GM23248 (cell line): ENCODE measurements at regions not wholly inside any gene's neighbourhood (a gene's known extent, or its start where the extent isn't known, plus 50 kb on each side); places are given as distances from the start of the nearest gene placed in this dataset.

Experiments used
- DNase-seq: peaks from one replicate; pipeline ENCODE4 v3.0.0-alpha.2; 2015
- H2AFZ ChIP-seq: fragments of 200-600 bp; sonication (generic); 2 replicates; pipeline ENCODE4 v1.6.1; 2016; ENCODE audit warnings: antibody characterized with exemption
- H3F3A ChIP-seq: fragments of 200-600 bp; sonication (generic); 2 replicates; pipeline ENCODE4 v1.6.1; 2016; ENCODE audit warnings: mild to moderate bottlenecking, antibody characterized with exemption, mixed run types; ENCODE audit not compliant: insufficient read depth
- H3K27ac ChIP-seq: fragments of 200-600 bp; sonication (generic); 2 replicates; pipeline ENCODE4 v1.5.1; 2016; ENCODE audit warnings: mild to moderate bottlenecking
- H3K27me3 ChIP-seq: fragments of 200-600 bp; sonication (generic); replicated peaks from 2 replicates; pipeline ENCODE4 v1.6.1; 2016; ENCODE audit warnings: mild to moderate bottlenecking; ENCODE audit not compliant: insufficient read depth
- H3K36me3 ChIP-seq: fragments of 200-600 bp; sonication (generic); 2 replicates; pipeline ENCODE4 v1.6.1; 2016; ENCODE audit warnings: low read depth, mild to moderate bottlenecking
- H3K4me1 ChIP-seq: fragments of 200-600 bp; sonication (generic); 2 replicates; pipeline ENCODE4 v1.6.1; 2016; ENCODE audit warnings: mild to moderate bottlenecking; ENCODE audit not compliant: insufficient read depth
- H3K4me2 ChIP-seq: fragments of 200-600 bp; sonication (generic); one replicate; pipeline ENCODE4 v1.6.1; 2016; ENCODE audit warnings: mild to moderate bottlenecking; ENCODE audit not compliant: unreplicated experiment
- H3K4me3 ChIP-seq: fragments of 200-600 bp; sonication (generic); 2 replicates; pipeline ENCODE4 v1.5.1; 2016; ENCODE audit warnings: mild to moderate bottlenecking
- H3K79me2 ChIP-seq: fragments of 200-600 bp; sonication (generic); 2 replicates; pipeline ENCODE4 v1.6.1; 2016; ENCODE audit warnings: mild to moderate bottlenecking; ENCODE audit not compliant: insufficient read depth
- H3K9ac ChIP-seq: fragments of 200-600 bp; sonication (generic); 2 replicates; pipeline ENCODE4 v1.6.1; 2016; ENCODE audit warnings: mild to moderate bottlenecking
- H3K9me2 ChIP-seq: fragments of 200-600 bp; sonication (generic); 2 replicates; pipeline ENCODE4 v1.6.1; 2016; ENCODE audit warnings: mixed run types, mild to moderate bottlenecking, moderate library complexity; ENCODE audit not compliant: insufficient read depth
- H3K9me3 ChIP-seq: fragments of 200-600 bp; sonication (generic); one replicate; pipeline ENCODE4 v1.6.1; 2017; ENCODE audit warnings: low read depth
- H4K20me1 ChIP-seq: fragments of 200-600 bp; sonication (generic); 2 replicates; pipeline ENCODE4 v1.6.0; 2016; ENCODE audit not compliant: insufficient read depth
- EZH2 ChIP-seq: fragments of 200-600 bp; sonication (generic); IDR thresholded peaks from 2 replicates; pipeline ENCODE4 v1.6.1; 2018; ENCODE audit warnings: antibody characterized with exemption, mild to moderate bottlenecking; ENCODE audit not compliant: insufficient read depth, poor library complexity, severe bottlenecking
- EZH2phosphoT487 ChIP-seq: fragments of 200-600 bp; sonication (generic); IDR thresholded peaks from 2 replicates; pipeline ENCODE4 v1.6.1; 2018; ENCODE audit warnings: antibody characterized with exemption, moderate library complexity, mild to moderate bottlenecking, low read depth; ENCODE audit not compliant: insufficient read depth
- WGBS, 2 experiments: methylation state at CpG; one replicate each; pipeline ENCODE4 v1.1.6; 2015 to 2017; ENCODE audit warnings: low lambda C conversion rate in 2 of 2, low coverage in 1 of 2; ENCODE audit errors: missing lambda C conversion rate in 2 of 2; 5-methylcytosine and 5-hydroxymethylcytosine counted together
- in situ Hi-C: fragments of 300-500 bp; cut with MboI; formaldehyde crosslinking; loops from 2 replicates; pipeline ENCODE4 v1.15.0; 2020

DNA sequence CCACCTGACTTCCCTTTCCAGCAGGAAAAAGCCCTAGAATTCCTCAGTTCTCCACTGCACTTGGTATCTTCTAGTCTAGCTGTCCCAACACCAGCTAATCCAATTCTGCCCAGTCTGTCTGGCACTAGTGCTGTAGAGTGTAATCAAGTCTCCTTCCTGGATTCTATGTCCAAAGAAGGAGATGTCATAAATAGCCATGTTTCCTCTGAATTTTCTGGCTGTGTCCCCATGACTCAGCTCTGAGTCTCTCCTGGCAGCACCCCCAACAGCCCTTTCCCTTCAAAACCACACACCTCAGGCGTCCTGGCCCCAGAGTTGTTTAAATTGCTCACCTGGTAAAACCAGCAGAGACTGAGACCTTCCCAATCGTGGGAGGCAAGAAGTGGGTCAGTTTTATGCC, 197.2 kb downstream of the GRXCR1 start:
- no peak for TF ChIP-seq EZH2
- no peak for TF ChIP-seq EZH2phosphoT487
- DNase-seq = peak; percentile 62
- Histone ChIP-seq H3K79me2 (no peaks in the 10 kb centered on the region), H3K27me3 (no peaks in the 10 kb centered on the region), H3K4me2 (no peak overlapping the region), H3K27ac (no peak overlapping the region), H3K36me3 (no peaks in the 10 kb centered on the region), H2AFZ (no peak overlapping the region), H3K9ac (no peak overlapping the region), H3K4me1 (peaks cover 9% of the 10 kb centered on the region; the same call in 1 of the 2 replicates), H3K9me3 (no peaks in the 10 kb centered on the region), H3F3A (no peaks in the 10 kb centered on the region), H4K20me1 (no peaks in the 10 kb centered on the region), H3K4me3 (no peak overlapping the region), H3K9me2 (no peaks in the 10 kb centered on the region)
- 2 to 9% methylated on average over 2 of the region's 2 CpGs for WGBS, 2 experiments
- in situ Hi-C loops = no loop called here

DNA sequence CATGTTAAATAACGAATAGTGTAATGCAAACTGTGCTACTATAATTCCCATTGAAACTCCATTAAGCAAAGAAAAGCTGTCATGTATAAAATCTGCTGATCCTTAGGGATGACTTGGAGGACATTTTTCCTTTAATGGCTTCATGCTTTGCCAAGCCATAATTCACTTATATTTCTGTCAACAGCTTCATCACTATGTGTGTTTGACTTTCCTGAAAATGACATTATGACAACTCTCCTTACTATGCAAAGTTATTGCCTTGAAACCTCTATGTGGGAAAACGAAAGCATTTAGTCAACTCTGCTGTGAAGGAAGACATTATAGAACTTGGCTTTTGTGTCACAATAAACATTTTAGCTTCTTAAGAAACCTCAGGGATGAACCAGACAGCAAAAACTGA, 210.5 kb downstream of the GRXCR1 start:
- 5 to 12% methylated on average over 2 of the region's 2 CpGs for WGBS, 2 experiments
- no peak overlapping the region for H3K4me3 ChIP-seq
- no peaks in the 10 kb centered on the region for H3K79me2 ChIP-seq
- no peaks in the 10 kb centered on the region for H3K9me2 ChIP-seq
- no peaks in the 10 kb centered on the region for H4K20me1 ChIP-seq
- no peak overlapping the region for H3K4me2 ChIP-seq
- no peaks in the 10 kb centered on the region for H3K4me1 ChIP-seq
- H3K9me3 ChIP-seq = no peaks in the 10 kb centered on the region
- no peak overlapping the region for H2AFZ ChIP-seq
- no peak overlapping the region for H3K27ac ChIP-seq
- no peaks in the 10 kb centered on the region for H3K36me3 ChIP-seq
- DNase-seq = no peak
- in situ Hi-C loops = no loop called here
- H3K27me3 ChIP-seq = no peaks in the 10 kb centered on the region
- TF ChIP-seq EZH2phosphoT487 = no peak
- no peak for TF ChIP-seq EZH2
- H3F3A ChIP-seq = no peaks in the 10 kb centered on the region
- no peak overlapping the region for H3K9ac ChIP-seq

DNA sequence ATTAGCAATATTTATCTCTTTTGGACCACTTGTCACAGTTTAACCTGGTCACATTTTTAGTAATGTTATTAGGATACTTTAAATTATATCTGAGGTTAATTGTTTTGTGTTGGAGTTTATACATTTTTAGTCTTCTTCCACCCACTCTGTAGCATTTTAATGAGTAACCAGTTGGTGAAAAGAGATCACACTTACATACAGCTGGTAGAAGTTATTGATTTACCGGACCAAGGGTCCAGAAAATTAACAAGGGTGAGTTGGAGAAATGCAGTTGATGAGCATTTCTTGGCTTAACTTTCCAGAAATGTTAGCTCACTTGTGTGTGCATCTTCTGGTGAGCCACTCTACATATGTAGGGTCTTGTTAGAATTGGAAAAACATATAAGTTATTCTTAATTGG, 219.6 kb downstream of the GRXCR1 start:
- Histone ChIP-seq H3K27me3 (no peaks in the 10 kb centered on the region), H3K9me2 (no peaks in the 10 kb centered on the region), H4K20me1 (no peaks in the 10 kb centered on the region), H3K9me3 (no peaks in the 10 kb centered on the region), H3K79me2 (no peaks in the 10 kb centered on the region), H3K4me1 (no peaks in the 10 kb centered on the region), H3F3A (no peaks in the 10 kb centered on the region), H3K27ac (no peak overlapping the region), H3K36me3 (no peaks in the 10 kb centered on the region), H3K4me2 (no peak overlapping the region), H3K4me3 (no peak overlapping the region), H3K9ac (no peak overlapping the region), H2AFZ (no peak overlapping the region)
- TF ChIP-seq EZH2 = no peak
- TF ChIP-seq EZH2phosphoT487 = no peak
- DNase-seq = no peak
- 5 to 24% methylated on average over 1 of the region's 1 CpG for WGBS, 2 experiments
- in situ Hi-C loops = no loop called here

DNA sequence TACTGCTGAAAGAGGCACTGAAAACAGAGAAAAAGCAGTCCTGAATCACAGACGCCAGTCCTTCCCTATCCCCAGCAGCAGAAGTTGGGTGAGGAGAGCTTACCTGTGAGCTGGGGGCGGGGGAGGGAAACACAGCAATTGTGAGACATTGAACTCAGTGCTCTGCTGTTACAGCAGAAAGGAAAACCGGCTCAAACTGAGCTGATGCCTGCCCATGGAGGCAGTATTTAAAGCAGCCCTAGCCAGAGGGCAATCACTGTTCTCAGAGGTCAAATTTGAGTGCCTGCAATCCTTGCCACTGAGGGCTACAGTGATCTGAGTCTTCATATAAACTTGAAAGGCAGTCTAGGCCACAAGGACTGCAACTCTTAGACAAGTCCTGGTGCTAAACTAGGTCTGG, 220.7 kb downstream of the GRXCR1 start:
- H2AFZ ChIP-seq = no peak overlapping the region
- H3K4me2 ChIP-seq = no peak overlapping the region
- TF ChIP-seq EZH2 (no peak), EZH2phosphoT487 (no peak)
- no peak for DNase-seq
- no peak overlapping the region for H3K27ac ChIP-seq
- H3K4me1 ChIP-seq = no peaks in the 10 kb centered on the region
- H3K27me3 ChIP-seq = no peaks in the 10 kb centered on the region
- WGBS, 2 experiments = 0 to 25% methylated on average over 2 to 3 of the region's 3 CpGs
- no peaks in the 10 kb centered on the region for H3K9me2 ChIP-seq
- H3K79me2 ChIP-seq = no peaks in the 10 kb centered on the region
- H4K20me1 ChIP-seq = no peaks in the 10 kb centered on the region
- no peak overlapping the region for H3K9ac ChIP-seq
- H3K9me3 ChIP-seq = no peaks in the 10 kb centered on the region
- H3K36me3 ChIP-seq = no peaks in the 10 kb centered on the region
- in situ Hi-C loops = no loop called here
- no peaks in the 10 kb centered on the region for H3F3A ChIP-seq
- no peak overlapping the region for H3K4me3 ChIP-seq

DNA sequence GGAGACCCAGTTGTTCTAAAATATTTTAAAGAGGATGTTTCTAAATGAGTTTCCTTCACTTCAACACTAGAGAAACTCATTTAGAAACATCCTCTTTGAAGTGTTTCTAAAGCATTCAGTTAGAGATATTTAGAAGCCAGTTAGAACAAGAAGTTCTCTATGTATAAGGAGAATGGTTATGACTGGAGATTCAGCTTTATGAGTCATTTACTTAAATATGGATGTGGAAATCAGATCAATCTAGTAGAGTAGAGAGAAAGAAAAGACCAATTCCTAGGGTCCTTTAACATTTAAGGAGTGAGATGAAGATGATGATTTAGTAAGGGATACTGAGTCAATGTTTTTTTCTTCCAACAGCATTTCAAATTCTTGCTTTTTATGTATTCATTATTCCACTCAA, 234.1 kb downstream of the GRXCR1 start:
- H3K9me2 ChIP-seq = no peaks in the 10 kb centered on the region
- H3K9ac ChIP-seq = no peak overlapping the region
- no peaks in the 10 kb centered on the region for H3K9me3 ChIP-seq
- no peak overlapping the region for H3K4me2 ChIP-seq
- H3K4me1 ChIP-seq = no peaks in the 10 kb centered on the region
- no peaks in the 10 kb centered on the region for H3F3A ChIP-seq
- in situ Hi-C loops = no loop called here
- DNase-seq = no peak
- H3K36me3 ChIP-seq = no peaks in the 10 kb centered on the region
- no peaks in the 10 kb centered on the region for H4K20me1 ChIP-seq
- H2AFZ ChIP-seq = no peak overlapping the region
- H3K79me2 ChIP-seq = no peaks in the 10 kb centered on the region
- TF ChIP-seq EZH2phosphoT487 (no peak), EZH2 (no peak)
- no peak overlapping the region for H3K27ac ChIP-seq
- no peaks in the 10 kb centered on the region for H3K27me3 ChIP-seq
- H3K4me3 ChIP-seq = no peak overlapping the region
